DND-41 (cell line): ENCODE measurements at regions not wholly inside any gene's neighbourhood (a gene's known extent, or its start where the extent isn't known, plus 50 kb on each side); places are given as distances from the start of the nearest gene placed in this dataset.

Source experiments
- ATAC-seq: fragments of 200-7000 bp; cut with Tn5 transposase; 3 replicates; pipeline ENCODE4 v1.9.1; 2021; ENCODE audit warnings: low read depth; ENCODE audit not compliant: insufficient read depth
- DNase-seq: peaks from one replicate; pipeline ENCODE4 v3.0.0-alpha.2; 2020
- H2AFZ ChIP-seq: 2 replicates; pipeline ENCODE4 v1.6.0; 2012; ENCODE audit warnings: low read depth, low read length
- H3K27ac ChIP-seq: 2 replicates; pipeline ENCODE4 v1.5.1; 2012; ENCODE audit warnings: low read length, inconsistent platforms
- H3K27me3 ChIP-seq: fragments of 200-600 bp; sonication (generic); 2 replicates; pipeline ENCODE4 v1.6.0; 2012; ENCODE audit warnings: low read length, mild to moderate bottlenecking, inconsistent platforms; ENCODE audit not compliant: insufficient read depth, poor library complexity
- H3K36me3 ChIP-seq: 2 replicates; pipeline ENCODE4 v1.5.1; 2012; ENCODE audit warnings: low read length, inconsistent platforms; ENCODE audit not compliant: insufficient read depth
- H3K4me1 ChIP-seq: 2 replicates; pipeline ENCODE4 v1.5.1; 2012; ENCODE audit warnings: mild to moderate bottlenecking, low read length; ENCODE audit not compliant: insufficient read depth
- H3K4me2 ChIP-seq: 2 replicates; pipeline ENCODE4 v1.6.0; 2012; ENCODE audit warnings: mild to moderate bottlenecking, moderate library complexity, low read length, inconsistent platforms; ENCODE audit not compliant: insufficient read depth
- H3K4me3 ChIP-seq, 2 experiments: fragments of 200-600 bp in 1 of 2; shearing (Covaris generic) in 1 of 2; 2 replicates each; pipeline ENCODE4 v1.5.1; 2012 to 2016; ENCODE audit warnings: inconsistent platforms in 2 of 2, low read length in 2 of 2, mild to moderate bottlenecking in 2 of 2, low read depth in 1 of 2, moderate library complexity in 1 of 2
- H3K79me2 ChIP-seq: 2 replicates; pipeline ENCODE4 v1.6.0; 2012; ENCODE audit warnings: low read length, inconsistent platforms; ENCODE audit not compliant: insufficient read depth
- H3K9ac ChIP-seq: 2 replicates; pipeline ENCODE4 v1.6.0; 2012; ENCODE audit warnings: low read depth, mild to moderate bottlenecking, inconsistent platforms, low read length, moderate library complexity
- H3K9me3 ChIP-seq: 2 replicates; pipeline ENCODE4 v1.5.1; 2012; ENCODE audit warnings: low read length, moderate library complexity, mild to moderate bottlenecking, inconsistent platforms; ENCODE audit not compliant: insufficient read depth, severe bottlenecking
- H4K20me1 ChIP-seq: 2 replicates; pipeline ENCODE4 v1.6.0; 2012; ENCODE audit warnings: low read length; ENCODE audit not compliant: insufficient read depth
- EZH2 ChIP-seq: IDR thresholded peaks from 3 replicates; pipeline ENCODE4 v1.6.1; 2012; ENCODE audit warnings: borderline replicate concordance, low read depth, mild to moderate bottlenecking, moderate library complexity, low read length, inconsistent platforms; ENCODE audit not compliant: severe bottlenecking
- TF ChIP-seq, protein P1 (sequence below): IDR thresholded peaks from 2 replicates; pipeline ENCODE4 v1.5.1; 2012; ENCODE audit warnings: borderline replicate concordance, low read length, moderate library complexity, mild to moderate bottlenecking; ENCODE audit not compliant: poor library complexity, severe bottlenecking; ENCODE audit errors: extremely low read depth

DNA sequence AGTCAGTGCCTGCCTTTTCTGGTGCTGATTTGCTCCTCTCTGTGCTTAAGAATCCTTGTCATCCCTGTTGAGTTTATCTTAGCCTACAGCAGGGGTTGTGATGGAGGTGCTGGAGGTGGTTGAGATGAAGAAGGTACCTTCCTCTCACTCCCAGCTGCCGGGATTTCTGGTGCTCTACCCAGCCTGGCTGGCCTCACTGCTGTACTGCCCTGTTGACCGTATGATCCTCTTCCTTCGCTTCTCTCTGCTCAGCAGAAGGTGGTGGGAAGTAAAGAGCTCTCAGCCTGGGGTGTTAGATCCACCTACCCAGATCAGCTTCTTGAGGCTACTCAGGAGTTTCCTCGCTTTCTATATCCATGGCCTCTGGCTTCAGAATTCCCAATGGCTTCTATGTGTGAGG is 101.0 kb upstream of the NXT1 start:
- Histone ChIP-seq H3K4me2 (no peak overlapping the region), H3K9ac (no peak overlapping the region), H3K27me3 (no peaks in the 10 kb centered on the region), H3K4me1 (peaks cover 4% of the 10 kb centered on the region; the same call in 1 of the 2 replicates), H4K20me1 (no peaks in the 10 kb centered on the region), H3K9me3 (no peaks in the 10 kb centered on the region), H3K4me3 (no peak overlapping the region), H2AFZ (no peak overlapping the region), H3K36me3 (no peaks in the 10 kb centered on the region), H3K79me2 (no peaks in the 10 kb centered on the region), H3K27ac (no peak overlapping the region)
- ATAC-seq (no peak), DNase-seq (no peak)
- no peak for TF ChIP-seq EZH2
- TF ChIP-seq, protein P1, sequence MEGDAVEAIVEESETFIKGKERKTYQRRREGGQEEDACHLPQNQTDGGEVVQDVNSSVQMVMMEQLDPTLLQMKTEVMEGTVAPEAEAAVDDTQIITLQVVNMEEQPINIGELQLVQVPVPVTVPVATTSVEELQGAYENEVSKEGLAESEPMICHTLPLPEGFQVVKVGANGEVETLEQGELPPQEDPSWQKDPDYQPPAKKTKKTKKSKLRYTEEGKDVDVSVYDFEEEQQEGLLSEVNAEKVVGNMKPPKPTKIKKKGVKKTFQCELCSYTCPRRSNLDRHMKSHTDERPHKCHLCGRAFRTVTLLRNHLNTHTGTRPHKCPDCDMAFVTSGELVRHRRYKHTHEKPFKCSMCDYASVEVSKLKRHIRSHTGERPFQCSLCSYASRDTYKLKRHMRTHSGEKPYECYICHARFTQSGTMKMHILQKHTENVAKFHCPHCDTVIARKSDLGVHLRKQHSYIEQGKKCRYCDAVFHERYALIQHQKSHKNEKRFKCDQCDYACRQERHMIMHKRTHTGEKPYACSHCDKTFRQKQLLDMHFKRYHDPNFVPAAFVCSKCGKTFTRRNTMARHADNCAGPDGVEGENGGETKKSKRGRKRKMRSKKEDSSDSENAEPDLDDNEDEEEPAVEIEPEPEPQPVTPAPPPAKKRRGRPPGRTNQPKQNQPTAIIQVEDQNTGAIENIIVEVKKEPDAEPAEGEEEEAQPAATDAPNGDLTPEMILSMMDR = no peak

DNA sequence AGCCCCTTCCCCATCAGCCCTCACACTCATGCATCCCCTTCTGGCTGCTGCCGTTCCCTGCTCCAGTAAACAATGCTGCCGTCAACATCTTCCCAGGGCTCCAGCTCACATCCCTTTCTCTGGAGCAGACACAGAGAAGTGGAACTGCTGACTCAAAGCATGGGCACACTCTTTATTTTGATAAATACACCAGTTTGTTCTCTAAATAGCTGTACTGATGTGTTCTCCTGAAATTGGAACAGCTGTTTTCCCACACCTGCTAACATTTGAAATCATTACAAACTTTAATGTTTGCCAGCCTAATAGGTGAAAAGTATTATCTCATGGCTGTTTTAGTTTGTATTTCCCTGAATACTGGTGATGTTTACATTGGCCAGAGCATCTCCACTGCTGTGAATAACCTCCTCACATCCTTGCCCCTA is 102.1 kb upstream of the NXT1 start:
- H3K27ac ChIP-seq = no peak overlapping the region
- H3K4me2 ChIP-seq = no peak overlapping the region
- no peaks in the 10 kb centered on the region for H4K20me1 ChIP-seq
- H3K9ac ChIP-seq = no peak overlapping the region
- DNase-seq = no peak
- no peaks in the 10 kb centered on the region for H3K36me3 ChIP-seq
- H3K9me3 ChIP-seq = no peaks in the 10 kb centered on the region
- H2AFZ ChIP-seq = no peak overlapping the region
- no peak overlapping the region for H3K4me3 ChIP-seq
- no peak for ATAC-seq
- TF ChIP-seq EZH2 = no peak
- TF ChIP-seq, protein P1 = no peak
- H3K27me3 ChIP-seq = no peaks in the 10 kb centered on the region
- H3K79me2 ChIP-seq = no peaks in the 10 kb centered on the region
- H3K4me1 ChIP-seq = peaks cover 4% of the 10 kb centered on the region; the same call in 1 of the 2 replicates

DNA sequence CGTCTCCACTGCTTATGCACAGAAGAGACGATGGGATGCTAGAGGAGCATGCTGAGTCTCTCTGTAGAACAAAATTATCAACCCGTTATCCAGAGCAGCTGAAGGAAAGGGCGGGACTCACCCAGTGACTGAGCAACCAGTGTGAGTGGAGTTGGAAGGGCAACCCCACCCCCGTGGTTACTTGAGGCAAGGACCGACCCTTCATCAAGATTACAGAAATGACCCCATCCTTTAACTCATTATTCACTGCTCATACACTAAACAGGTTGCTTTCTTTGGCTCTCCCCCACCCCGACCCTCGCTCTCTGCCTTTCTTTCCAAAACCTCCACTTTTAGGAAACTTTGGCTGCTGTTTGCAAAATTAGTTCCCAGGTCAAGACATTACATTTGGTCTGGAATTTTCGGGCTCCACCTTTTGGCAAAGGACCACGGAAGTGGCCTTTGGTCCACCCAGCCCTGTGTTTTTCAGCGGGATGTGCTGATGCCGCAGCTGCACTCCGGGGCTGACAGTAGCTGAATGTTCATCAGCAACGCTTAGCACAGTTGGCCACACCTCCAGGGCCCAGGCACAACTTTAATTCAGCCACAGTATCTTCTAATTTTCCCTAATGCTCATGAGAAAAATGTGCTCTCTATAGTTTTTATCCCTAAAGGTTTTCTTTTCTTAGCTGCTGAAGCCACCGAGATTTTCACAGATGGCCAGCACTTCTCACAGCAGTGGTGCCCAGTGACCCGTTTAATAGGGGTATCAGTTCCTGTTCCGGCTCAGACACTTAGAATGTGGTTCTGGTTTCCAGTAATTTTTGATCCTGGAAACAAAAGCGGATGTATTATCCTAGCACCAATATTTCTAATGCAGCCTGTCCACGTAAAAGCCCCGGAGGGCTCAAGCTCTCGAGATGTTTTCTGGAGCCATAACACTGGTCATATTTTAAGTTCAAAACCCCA is 103.6 kb upstream of the NXT1 start:
- no peak for DNase-seq
- no peak overlapping the region for H3K4me2 ChIP-seq

More for the DNA sequence above, 103.6 kb upstream of the NXT1 start:
- Histone ChIP-seq H3K36me3 (no peaks in the 10 kb centered on the region), H3K9ac (no peak overlapping the region), H3K27me3 (no peaks in the 10 kb centered on the region), H2AFZ (no peak overlapping the region), H4K20me1 (no peaks in the 10 kb centered on the region), H3K79me2 (no peaks in the 10 kb centered on the region), H3K27ac (no peak overlapping the region), H3K4me1 (peaks cover 4% of the 10 kb centered on the region; the same call in 1 of the 2 replicates), H3K4me3 (no peak overlapping the region), H3K9me3 (no peaks in the 10 kb centered on the region)
- TF ChIP-seq, protein P1 = no peak
- no peak for TF ChIP-seq EZH2
- ATAC-seq = no peak
